T-helper 17 cell (primary cell): ENCODE measurements at regions not wholly inside any gene's neighbourhood (a gene's known extent, or its start where the extent isn't known, plus 50 kb on each side); places are given as distances from the start of the nearest gene placed in this dataset.
"Not testable (repeated sequence)": the region's sequence is repeated elsewhere in the genome, so short reads cannot be mapped to it uniquely, and the experiment has no call there.

Experiments used
- ATAC-seq: fragments of 150-1000 bp; cut with Tn5 transposase; 2 replicates; pipeline ENCODE4 v1.10.0; 2021; ENCODE audit warnings: mild to moderate bottlenecking, moderate library complexity
- DNase-seq, 3 donors: peaks; one replicate each; pipeline versions ENCODE4 v3.0.0 to v3.0.0-alpha.2; 2020 to 2021
- H3K9me3 ChIP-seq: one replicate; pipeline ENCODE4 v1.7.0; 2013; ENCODE audit warnings: low read length, mild to moderate bottlenecking; ENCODE audit not compliant: control insufficient read depth, poor library complexity, severe bottlenecking
- H3K27ac Mint-ChIP-seq: one replicate; pipeline ENCODE4 v1.8.0; 2022; ENCODE audit warnings: mild to moderate bottlenecking, moderate library complexity, mixed read lengths
- H3K27me3 Mint-ChIP-seq: one replicate; pipeline ENCODE4 v1.8.0; 2022; ENCODE audit warnings: mixed read lengths
- H3K36me3 Mint-ChIP-seq: one replicate; pipeline ENCODE4 v1.8.0; 2022; ENCODE audit warnings: low read depth, mixed read lengths
- H3K4me1 Mint-ChIP-seq: one replicate; pipeline ENCODE4 v1.8.0; 2022; ENCODE audit warnings: mild to moderate bottlenecking, mixed read lengths
- H3K4me3 Mint-ChIP-seq: one replicate; pipeline ENCODE4 v1.8.0; 2022; ENCODE audit warnings: mild to moderate bottlenecking, moderate library complexity, mixed read lengths

GRCh38 chr5:148880197-148880596 is 53.8 kb downstream of the ADRB2 start:
- ATAC-seq = no peak
- no peak for DNase-seq
- H3K4me3 Mint-ChIP-seq = no peak overlapping the region
- H3K27me3 Mint-ChIP-seq = no peaks in the 10 kb centered on the region
- H3K4me1 Mint-ChIP-seq = peaks cover 2% of the 10 kb centered on the region
- H3K27ac Mint-ChIP-seq = no peak overlapping the region
- no peaks in the 10 kb centered on the region for H3K36me3 Mint-ChIP-seq
- H3K9me3 ChIP-seq = no peaks in the 10 kb centered on the region

GRCh38 chr5:148880696-148881095 is 54.3 kb downstream of the ADRB2 start:
- no peaks in the 10 kb centered on the region for H3K36me3 Mint-ChIP-seq
- peaks cover 2% of the 10 kb centered on the region for H3K4me1 Mint-ChIP-seq
- H3K27me3 Mint-ChIP-seq = no peaks in the 10 kb centered on the region
- no peaks in the 10 kb centered on the region for H3K9me3 ChIP-seq
- DNase-seq (no peak), ATAC-seq (no peak)
- H3K4me3 Mint-ChIP-seq = no peak overlapping the region
- no peak overlapping the region for H3K27ac Mint-ChIP-seq

GRCh38 chr5:148882332-148882731 is 55.9 kb downstream of the ADRB2 start:
- H3K36me3 Mint-ChIP-seq = no peaks in the 10 kb centered on the region
- no peaks in the 10 kb centered on the region for H3K27me3 Mint-ChIP-seq
- H3K4me1 Mint-ChIP-seq = peaks cover 1% of the 10 kb centered on the region
- H3K9me3 ChIP-seq = no peaks in the 10 kb centered on the region
- ATAC-seq (no peak), DNase-seq (no peak)
- H3K27ac Mint-ChIP-seq = no peak overlapping the region
- no peak overlapping the region for H3K4me3 Mint-ChIP-seq

GRCh38 chr5:148884339-148885020 is 58.1 kb downstream of the ADRB2 start:
- Mint-ChIP-seq H3K27ac (no peak overlapping the region), H3K27me3 (peaks cover 8% of the 10 kb centered on the region), H3K4me1 (no peaks in the 10 kb centered on the region), H3K36me3 (peaks cover 2% of the 10 kb centered on the region), H3K4me3 (no peak overlapping the region)
- no peaks in the 10 kb centered on the region for H3K9me3 ChIP-seq
- DNase-seq (no peak), ATAC-seq (no peak)

- no peak for DNase-seq
- Mint-ChIP-seq H3K4me3 (no peak overlapping the region), H3K27me3 (peaks cover 8% of the 10 kb centered on the region), H3K36me3 (peaks cover 2% of the 10 kb centered on the region), H3K27ac (no peak overlapping the region), H3K4me1 (no peaks in the 10 kb centered on the region)
- no peaks in the 10 kb centered on the region for H3K9me3 ChIP-seq
- ATAC-seq = no peak
Observed at GRCh38 chr5:148887123-148887881, 60.9 kb downstream of the ADRB2 start.

- not testable (repeated sequence) for H3K27me3 Mint-ChIP-seq, H3K4me1 Mint-ChIP-seq, H3K4me3 Mint-ChIP-seq, H3K9me3 ChIP-seq, ATAC-seq, H3K27ac Mint-ChIP-seq, DNase-seq, H3K36me3 Mint-ChIP-seq
Observed at GRCh38 chr5:148889936-148890335, 63.5 kb downstream of the ADRB2 start.

GRCh38 chr5:148895441-148895840 is 69.0 kb downstream of the ADRB2 start:
- H3K27ac Mint-ChIP-seq, H3K4me3 Mint-ChIP-seq, H3K36me3 Mint-ChIP-seq, ATAC-seq, H3K4me1 Mint-ChIP-seq, DNase-seq, H3K27me3 Mint-ChIP-seq, H3K9me3 ChIP-seq: not testable (repeated sequence)

GRCh38 chr5:148897842-148898241 is 71.4 kb downstream of the ADRB2 start:
- no peaks in the 10 kb centered on the region for H3K4me1 Mint-ChIP-seq
- H3K27ac Mint-ChIP-seq = no peak overlapping the region
- ATAC-seq = no peak
- no peak for DNase-seq
- no peaks in the 10 kb centered on the region for H3K36me3 Mint-ChIP-seq
- H3K27me3 Mint-ChIP-seq = peaks cover 4% of the 10 kb centered on the region
- H3K4me3 Mint-ChIP-seq = no peak overlapping the region
- H3K9me3 ChIP-seq = no peaks in the 10 kb centered on the region

GRCh38 chr5:148898413-148899075 is 72.1 kb downstream of the ADRB2 start:
- H3K27ac Mint-ChIP-seq = no peak overlapping the region
- DNase-seq = no peak
- ATAC-seq = no peak
- H3K4me3 Mint-ChIP-seq = no peak overlapping the region
- no peaks in the 10 kb centered on the region for H3K9me3 ChIP-seq
- H3K36me3 Mint-ChIP-seq = no peaks in the 10 kb centered on the region
- no peaks in the 10 kb centered on the region for H3K4me1 Mint-ChIP-seq
- peaks cover 4% of the 10 kb centered on the region for H3K27me3 Mint-ChIP-seq

- H3K4me1 Mint-ChIP-seq = no peaks in the 10 kb centered on the region
- no peak for DNase-seq
- H3K36me3 Mint-ChIP-seq = no peaks in the 10 kb centered on the region
- no peak overlapping the region for H3K4me3 Mint-ChIP-seq
- H3K27ac Mint-ChIP-seq = no peak overlapping the region
- no peaks in the 10 kb centered on the region for H3K9me3 ChIP-seq
- peaks cover 4% of the 10 kb centered on the region for H3K27me3 Mint-ChIP-seq
- no peak for ATAC-seq
Observed at GRCh38 chr5:148899993-148900392, 73.6 kb downstream of the ADRB2 start.

GRCh38 chr5:148902478-148902877 is 76.1 kb downstream of the ADRB2 start:
- no peak overlapping the region for H3K27ac Mint-ChIP-seq
- H3K36me3 Mint-ChIP-seq = no peaks in the 10 kb centered on the region
- ATAC-seq = no peak
- peaks cover 3% of the 10 kb centered on the region for H3K4me1 Mint-ChIP-seq
- no peak for DNase-seq
- H3K27me3 Mint-ChIP-seq = peaks cover 4% of the 10 kb centered on the region
- no peaks in the 10 kb centered on the region for H3K9me3 ChIP-seq
- H3K4me3 Mint-ChIP-seq = no peak overlapping the region

- Mint-ChIP-seq H3K27ac (no peak overlapping the region), H3K36me3 (no peaks in the 10 kb centered on the region), H3K4me1 (peaks cover 3% of the 10 kb centered on the region), H3K4me3 (no peak overlapping the region), H3K27me3 (peaks cover under 1% of the 10 kb centered on the region)
- no peak for DNase-seq
- no peak for ATAC-seq
- no peaks in the 10 kb centered on the region for H3K9me3 ChIP-seq
Observed at GRCh38 chr5:148903587-148903986, 77.2 kb downstream of the ADRB2 start.

GRCh38 chr5:148904440-148904839 is 78.0 kb downstream of the ADRB2 start:
- Mint-ChIP-seq H3K27ac (no peak overlapping the region), H3K4me3 (no peak overlapping the region), H3K4me1 (peaks cover 3% of the 10 kb centered on the region), H3K27me3 (no peaks in the 10 kb centered on the region), H3K36me3 (no peaks in the 10 kb centered on the region)
- no peaks in the 10 kb centered on the region for H3K9me3 ChIP-seq
- DNase-seq = no peak
- ATAC-seq = no peak
